NCI-H2107 treated with DMSO at 0.1 percent for 48 hours (cell line): ENCODE measurements at regions not wholly inside any gene's neighbourhood (a gene's known extent, or its start where the extent isn't known, plus 50 kb on each side); places are given as distances from the start of the nearest gene placed in this dataset.
A peak's percentile ranks its signal among the peaks of the same experiment; 100 is the strongest.

Experiments used
- DNase-seq: peaks from one replicate; lab custom pipeline; 2025; ENCODE audit not compliant: unreplicated experiment; lab: John Stamatoyannopoulos, UW

DNA sequence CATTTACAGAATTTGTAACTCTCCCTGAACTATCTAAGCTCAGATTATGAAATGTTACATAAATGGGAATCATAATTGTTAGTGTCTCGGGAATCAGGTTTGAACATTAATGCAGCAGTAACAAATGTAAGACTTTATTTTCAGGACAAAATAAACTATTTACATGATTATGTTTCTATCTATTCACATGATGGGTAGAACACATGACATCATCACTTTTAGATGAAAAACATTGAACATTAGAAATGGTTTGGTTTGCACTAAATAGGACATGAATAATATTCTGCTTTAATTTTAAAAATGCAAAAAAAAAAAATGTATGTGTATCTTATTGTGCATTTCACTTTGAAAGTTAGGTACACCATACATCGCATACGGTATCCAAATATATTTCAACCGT is 745.5 kb upstream of the POT1 start:
- DNase-seq: no peak

- DNase-seq: peak; percentile 30
These were observed 741.4 kb upstream of the POT1 start for GRCh38 chr7:125670926-125671572.

- no peak for DNase-seq
These were observed 738.8 kb upstream of the POT1 start for GRCh38 chr7:125668321-125668993.

DNA sequence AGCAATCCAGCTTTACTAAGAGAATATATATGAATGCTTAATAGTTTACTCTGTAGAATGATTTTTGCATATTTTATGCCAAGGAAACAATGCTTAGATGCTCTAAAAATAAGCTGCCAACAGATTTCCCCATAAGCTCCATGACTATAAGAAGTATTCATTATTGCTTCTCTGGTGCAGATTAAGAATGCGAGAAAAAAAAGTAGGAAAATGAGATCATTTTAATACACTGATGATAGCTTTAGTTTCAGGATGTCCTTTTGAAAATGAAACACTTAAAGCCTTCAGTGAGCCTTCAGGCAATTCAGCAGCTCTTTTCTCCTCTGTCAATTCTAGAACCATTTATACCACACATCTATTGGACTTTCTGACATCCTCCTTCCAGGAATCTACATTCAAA is 735.0 kb upstream of the POT1 start:
- DNase-seq: no peak

DNA sequence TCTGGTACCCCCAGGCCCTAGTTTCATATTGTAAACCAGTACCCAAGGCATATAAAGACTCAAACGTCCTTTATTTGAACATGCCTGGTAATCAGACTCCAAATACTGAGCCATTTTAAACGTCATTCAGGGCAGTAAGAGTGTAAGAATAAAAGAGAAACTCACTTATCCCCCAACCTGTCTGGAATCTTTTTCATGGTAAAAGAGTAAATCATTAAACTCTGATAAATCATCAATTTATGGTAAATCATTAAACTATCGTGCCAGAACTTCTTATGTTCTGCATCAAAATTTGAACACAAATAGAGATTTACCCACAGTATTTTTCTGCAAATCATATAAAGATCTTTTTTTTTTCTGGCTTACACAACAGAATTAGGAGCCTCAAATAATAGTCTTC is 734.3 kb upstream of the POT1 start:
- no peak for DNase-seq

DNA sequence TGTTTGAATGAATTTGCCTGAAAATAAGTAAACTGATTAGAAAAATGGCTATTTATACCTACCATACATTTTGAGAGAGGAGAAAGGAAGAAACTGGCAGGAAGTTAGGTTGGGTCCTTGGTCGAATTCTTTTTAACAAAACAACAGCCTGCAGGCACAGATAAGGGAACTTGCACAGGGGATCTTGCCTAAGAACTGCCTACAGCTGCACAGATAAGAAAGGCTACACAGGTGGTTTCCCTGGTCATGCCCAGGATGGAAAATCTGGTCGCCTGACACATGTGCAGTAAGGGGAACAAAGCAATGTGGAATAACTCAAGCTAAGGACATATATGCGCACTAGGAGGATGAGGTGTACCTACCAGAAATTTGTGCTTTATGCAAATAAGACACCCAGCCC is 732.1 kb upstream of the POT1 start:
- DNase-seq: no peak

- no peak for DNase-seq
These were observed 731.4 kb upstream of the POT1 start for GRCh38 chr7:125661006-125661405.

GRCh38 chr7:125654076-125654475 is 724.5 kb upstream of the POT1 start:
- DNase-seq: no peak

DNA sequence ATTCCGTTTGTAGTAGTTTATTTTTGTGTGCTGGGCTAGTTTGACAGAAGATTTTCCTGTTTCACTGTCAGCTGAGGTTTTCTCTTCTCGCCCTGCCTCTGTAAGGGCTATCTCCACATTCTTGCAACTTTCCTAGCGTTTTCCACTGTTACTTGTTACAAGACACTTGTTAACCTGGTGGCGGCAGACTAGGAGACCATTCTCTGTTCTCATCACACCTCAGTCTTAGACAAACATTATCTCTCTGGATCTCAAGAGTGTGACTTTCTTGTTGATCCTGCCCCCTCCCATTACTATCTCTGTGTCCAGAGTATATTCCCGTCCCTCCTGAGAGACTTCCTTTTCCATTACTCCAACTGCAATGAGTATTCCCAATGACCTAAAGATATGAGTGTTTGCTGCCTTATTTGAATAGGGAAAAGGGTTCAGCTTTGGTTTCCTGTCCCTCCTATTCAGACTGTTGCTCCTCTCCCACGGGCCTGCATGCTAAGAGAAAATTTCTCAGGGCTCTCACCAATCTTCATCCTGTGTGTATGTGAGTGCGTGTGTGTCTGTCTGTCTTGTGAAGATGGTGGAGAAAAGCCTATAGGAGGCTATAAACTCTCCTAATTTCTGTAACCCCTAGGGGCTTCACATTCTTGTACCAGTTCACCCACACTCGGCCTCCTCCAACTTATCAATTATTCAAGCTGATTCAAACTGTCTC is 722.4 kb upstream of the POT1 start:
- no peak for DNase-seq

- DNase-seq: no peak
These were observed 718.9 kb upstream of the POT1 start for GRCh38 chr7:125648543-125648942.

DNA sequence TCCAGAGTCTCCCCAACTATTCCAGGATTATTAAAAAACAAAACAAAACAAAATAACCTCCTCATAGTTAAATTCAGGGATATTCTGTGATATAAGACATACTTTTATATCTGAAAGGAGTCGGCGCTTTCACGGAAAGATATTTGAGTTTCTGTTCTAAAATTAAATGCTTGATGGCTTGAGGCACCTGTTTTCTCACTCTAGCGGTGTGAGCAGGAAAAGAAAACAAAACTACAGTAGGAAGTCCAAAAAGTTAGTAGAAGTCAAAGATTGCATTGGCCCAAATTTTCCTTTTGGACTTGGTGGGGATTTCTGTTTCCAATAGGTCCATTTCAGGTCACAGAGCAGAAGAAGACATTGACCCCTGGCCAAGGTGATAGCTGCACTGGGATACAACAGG is 716.1 kb upstream of the POT1 start:
- DNase-seq: no peak

DNA sequence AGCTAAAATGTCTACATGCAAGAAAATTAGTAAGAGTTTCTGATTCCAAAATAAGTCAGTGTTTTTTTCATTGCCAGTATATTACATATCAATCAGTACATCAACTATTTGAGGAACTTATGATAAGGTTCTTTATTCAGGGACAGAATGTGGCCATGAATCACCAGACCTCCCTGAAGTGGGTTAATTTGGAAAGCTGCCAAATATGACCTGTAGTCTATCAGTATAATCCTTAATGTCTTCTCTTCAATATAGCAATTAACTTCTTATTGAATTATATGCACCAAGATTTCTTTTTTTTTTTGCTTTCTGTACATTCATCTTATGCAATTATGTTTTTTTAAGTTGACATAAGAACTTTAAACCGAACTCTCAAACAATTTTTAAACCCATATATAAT is 714.5 kb upstream of the POT1 start:
- no peak for DNase-seq

GRCh38 chr7:125643302-125643701 is 713.7 kb upstream of the POT1 start:
- no peak for DNase-seq

DNA sequence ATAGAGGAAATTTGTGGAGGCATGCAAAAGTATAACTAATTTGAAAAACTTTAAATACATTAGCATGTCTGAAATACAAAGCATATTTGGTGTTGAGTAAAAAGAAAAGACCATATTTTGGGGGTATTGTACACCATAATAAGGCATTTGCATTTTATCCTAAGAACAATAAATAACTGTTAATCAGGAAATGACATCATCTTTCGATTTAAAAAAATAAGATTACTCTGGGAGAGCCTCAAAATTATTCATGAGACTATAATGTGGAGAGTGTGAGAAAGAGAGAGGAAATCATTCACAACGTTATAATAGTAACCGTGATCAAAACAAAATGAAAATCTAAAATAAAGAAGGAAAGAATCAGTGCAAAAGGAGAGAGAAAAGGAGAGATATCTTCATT is 712.3 kb upstream of the POT1 start:
- DNase-seq: no peak

- no peak for DNase-seq
These were observed 706.8 kb upstream of the POT1 start for GRCh38 chr7:125636320-125636962.

DNA sequence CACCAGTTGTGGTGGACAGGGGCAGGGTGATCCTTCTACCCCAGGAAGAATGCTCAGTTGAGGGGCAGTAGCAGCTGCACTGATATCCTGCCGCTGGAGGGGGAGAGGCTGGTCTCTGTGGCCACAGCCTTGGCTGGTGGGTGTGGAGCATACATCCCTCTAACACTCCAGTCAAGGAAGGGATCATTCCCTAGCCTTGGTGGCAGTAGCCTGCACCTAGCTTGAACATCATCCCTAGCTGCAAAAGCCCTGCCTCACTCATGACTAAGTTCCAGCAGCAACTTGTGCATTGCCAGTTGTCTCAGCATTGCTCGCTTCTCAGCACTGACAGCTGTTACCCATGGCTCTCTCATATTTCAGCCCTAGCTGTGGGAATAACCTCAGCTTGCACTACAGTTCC is 688.9 kb upstream of the POT1 start:
- no peak for DNase-seq

GRCh38 chr7:125611582-125611981 is 682.0 kb upstream of the POT1 start:
- no peak for DNase-seq

- no peak for DNase-seq
These were observed 677.0 kb upstream of the POT1 start for GRCh38 chr7:125606671-125607070.

GRCh38 chr7:125605241-125605640 is 675.6 kb upstream of the POT1 start:
- no peak for DNase-seq

GRCh38 chr7:125602441-125602840 is 672.8 kb upstream of the POT1 start:
- no peak for DNase-seq

- no peak for DNase-seq
These were observed 669.8 kb upstream of the POT1 start for GRCh38 chr7:125599387-125599786.

DNA sequence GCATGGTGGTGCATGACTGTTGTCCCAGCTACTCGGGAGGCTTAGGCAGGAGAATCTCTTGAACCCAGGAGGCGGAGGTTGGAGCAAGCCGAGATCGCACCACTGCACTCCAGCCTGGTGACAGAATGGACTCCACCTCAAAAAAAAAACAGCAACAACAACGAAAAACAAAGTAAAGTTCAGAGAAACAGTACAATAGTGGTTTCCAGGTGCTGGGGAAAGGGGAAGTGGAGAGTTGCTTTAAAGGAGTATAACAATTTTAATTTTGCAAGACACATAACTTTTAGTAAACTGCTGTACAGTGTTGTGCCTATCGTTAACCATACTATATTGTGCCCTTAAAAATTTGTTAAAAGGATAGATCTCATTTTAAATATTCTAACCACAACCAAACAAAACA is 662.7 kb upstream of the POT1 start:
- no peak for DNase-seq
